HUES64 (cell line): ENCODE measurements at regions not wholly inside any gene's neighbourhood (a gene's known extent, or its start where the extent isn't known, plus 50 kb on each side); places are given as distances from the start of the nearest gene placed in this dataset.

ENCODE experiments used
- H3K27ac ChIP-seq: 2 replicates; pipeline ENCODE4 v1.7.0; 2013; ENCODE audit warnings: low read depth, low read length, inconsistent platforms
- H3K27me3 ChIP-seq: 2 replicates; pipeline ENCODE4 v1.6.1; 2013; ENCODE audit warnings: mild to moderate bottlenecking, low read length; ENCODE audit not compliant: insufficient read depth
- H3K36me3 ChIP-seq: 2 replicates; pipeline ENCODE4 v1.6.1; 2013; ENCODE audit warnings: mild to moderate bottlenecking, low read length; ENCODE audit not compliant: insufficient read depth
- H3K4me1 ChIP-seq: 2 replicates; pipeline ENCODE4 v1.6.1; 2013; ENCODE audit warnings: mild to moderate bottlenecking, low read length, moderate library complexity; ENCODE audit not compliant: insufficient read depth
- H3K4me3 ChIP-seq: 2 replicates; pipeline ENCODE4 v1.5.1; 2013; ENCODE audit warnings: mild to moderate bottlenecking, low read length, moderate library complexity
- H3K9ac ChIP-seq: 2 replicates; pipeline ENCODE4 v1.6.1; 2013; ENCODE audit warnings: mild to moderate bottlenecking, low read depth, low read length
- H3K9me3 ChIP-seq: 2 replicates; pipeline ENCODE4 v1.6.1; 2013; ENCODE audit warnings: low read depth, low read length; ENCODE audit not compliant: insufficient read depth
- WGBS: fragments of 150-250, 120-280 bp; methylation state at CpG from one replicate; pipeline ENCODE4 v1.1.7; 2013; ENCODE audit warnings: missing lambda C conversion rate; 5-methylcytosine and 5-hydroxymethylcytosine counted together

GRCh38 chr6:132907914-132908313, 93.5 kb downstream of the RPS12 start:
- Histone ChIP-seq H3K9ac (no peak overlapping the region), H3K4me3 (no peak overlapping the region), H3K27me3 (no peaks in the 10 kb centered on the region), H3K9me3 (no peaks in the 10 kb centered on the region), H3K4me1 (peaks cover 3% of the 10 kb centered on the region; the same call in 1 of the 2 replicates), H3K36me3 (no peaks in the 10 kb centered on the region), H3K27ac (no peak overlapping the region)
- 97% methylated on average over 5 of the region's 7 CpGs for WGBS

GRCh38 chr6:132909742-132910141, 95.4 kb downstream of the RPS12 start:
- Histone ChIP-seq H3K9me3 (no peaks in the 10 kb centered on the region), H3K4me3 (no peak overlapping the region), H3K27me3 (no peaks in the 10 kb centered on the region), H3K36me3 (no peaks in the 10 kb centered on the region), H3K9ac (no peak overlapping the region), H3K4me1 (peaks cover 3% of the 10 kb centered on the region; the same call in 1 of the 2 replicates), H3K27ac (no peak overlapping the region)
- 71% methylated on average over 1 of the region's 1 CpG for WGBS

- WGBS: 75% methylated on average over 1 of the region's 2 CpGs
- no peaks in the 10 kb centered on the region for H3K27me3 ChIP-seq
Measured at GRCh38 chr6:132910759-132911158, 96.4 kb downstream of the RPS12 start.

GRCh38 chr6:132919045-132919860, 104.9 kb downstream of the RPS12 start:
- H3K27ac ChIP-seq: no peak overlapping the region
- H3K27me3 ChIP-seq: no peaks in the 10 kb centered on the region
- H3K4me1 ChIP-seq: no peaks in the 10 kb centered on the region
- H3K4me3 ChIP-seq: no peak overlapping the region
- H3K36me3 ChIP-seq: no peaks in the 10 kb centered on the region
- no peak overlapping the region for H3K9ac ChIP-seq
- H3K9me3 ChIP-seq: no peaks in the 10 kb centered on the region
- WGBS: 78% methylated on average over 4 of the region's 4 CpGs

More at GRCh38 chr6:132910759-132911158, 96.4 kb downstream of the RPS12 start:
- Histone ChIP-seq H3K36me3 (no peaks in the 10 kb centered on the region), H3K9me3 (no peaks in the 10 kb centered on the region), H3K9ac (no peak overlapping the region), H3K4me3 (no peak overlapping the region), H3K4me1 (peaks cover 3% of the 10 kb centered on the region; the same call in 1 of the 2 replicates), H3K27ac (no peak overlapping the region)

GRCh38 chr6:132927713-132928112, 113.3 kb downstream of the RPS12 start:
- peaks cover 10% of the 10 kb centered on the region; the same call in 1 of the 2 replicates for H3K4me1 ChIP-seq
- no peak overlapping the region for H3K27ac ChIP-seq
- H3K36me3 ChIP-seq: no peaks in the 10 kb centered on the region
- H3K4me3 ChIP-seq: no peak overlapping the region
- 94% methylated on average over 4 of the region's 4 CpGs for WGBS
- H3K9ac ChIP-seq: no peak overlapping the region
- no peaks in the 10 kb centered on the region for H3K9me3 ChIP-seq
- no peaks in the 10 kb centered on the region for H3K27me3 ChIP-seq

- Histone ChIP-seq H3K9ac (no peak overlapping the region), H3K27ac (no peak overlapping the region), H3K4me3 (no peak overlapping the region), H3K9me3 (no peaks in the 10 kb centered on the region), H3K4me1 (peaks cover 22% of the 10 kb centered on the region; the same call in 1 of the 2 replicates), H3K27me3 (no peaks in the 10 kb centered on the region), H3K36me3 (no peaks in the 10 kb centered on the region)
- 85% methylated on average over 4 of the region's 4 CpGs for WGBS
Measured at GRCh38 chr6:132929141-132929540, 114.8 kb downstream of the RPS12 start.

GRCh38 chr6:132931313-132931712, 116.9 kb downstream of the RPS12 start:
- no peaks in the 10 kb centered on the region for H3K27me3 ChIP-seq
- no peaks in the 10 kb centered on the region for H3K36me3 ChIP-seq
- no peak overlapping the region for H3K4me3 ChIP-seq
- H3K9ac ChIP-seq: no peak overlapping the region
- no peaks in the 10 kb centered on the region for H3K9me3 ChIP-seq
- no peak overlapping the region for H3K27ac ChIP-seq
- peaks cover 22% of the 10 kb centered on the region; the same call in 1 of the 2 replicates for H3K4me1 ChIP-seq
- 93% methylated on average over 6 of the region's 6 CpGs for WGBS

GRCh38 chr6:132931936-132932514, 117.7 kb downstream of the RPS12 start:
- H3K27me3 ChIP-seq: no peaks in the 10 kb centered on the region
- no peak overlapping the region for H3K4me3 ChIP-seq
- H3K9me3 ChIP-seq: no peaks in the 10 kb centered on the region
- H3K27ac ChIP-seq: no peak overlapping the region
- peaks cover 22% of the 10 kb centered on the region; the same call in 1 of the 2 replicates for H3K4me1 ChIP-seq
- no peaks in the 10 kb centered on the region for H3K36me3 ChIP-seq
- 88% methylated on average over 5 of the region's 5 CpGs for WGBS
- no peak overlapping the region for H3K9ac ChIP-seq

GRCh38 chr6:132932588-132932987, 118.2 kb downstream of the RPS12 start:
- Histone ChIP-seq H3K36me3 (no peaks in the 10 kb centered on the region), H3K27ac (no peak overlapping the region), H3K4me1 (peaks cover 23% of the 10 kb centered on the region), H3K4me3 (no peak overlapping the region), H3K27me3 (no peaks in the 10 kb centered on the region), H3K9me3 (no peaks in the 10 kb centered on the region), H3K9ac (no peak overlapping the region)
- WGBS: 93% methylated on average over 9 of the region's 9 CpGs

GRCh38 chr6:132933090-132933489, 118.7 kb downstream of the RPS12 start:
- Histone ChIP-seq H3K36me3 (no peaks in the 10 kb centered on the region), H3K4me1 (peaks cover 25% of the 10 kb centered on the region), H3K9ac (no peak overlapping the region), H3K4me3 (no peak overlapping the region), H3K27ac (no peak overlapping the region), H3K9me3 (no peaks in the 10 kb centered on the region), H3K27me3 (no peaks in the 10 kb centered on the region)
- 77% methylated on average over 8 of the region's 8 CpGs for WGBS

GRCh38 chr6:132934496-132934895, 120.1 kb downstream of the RPS12 start:
- Histone ChIP-seq H3K4me3 (no peak overlapping the region), H3K27ac (no peak overlapping the region), H3K36me3 (no peaks in the 10 kb centered on the region), H3K4me1 (peaks cover 25% of the 10 kb centered on the region), H3K9me3 (no peaks in the 10 kb centered on the region), H3K27me3 (no peaks in the 10 kb centered on the region), H3K9ac (no peak overlapping the region)
- 74% methylated on average over 4 of the region's 4 CpGs for WGBS
